Activated T-cell treated with anti-CD3 and anti-CD28 coated beads for 1 hour (primary cell): ENCODE measurements at regions not wholly inside any gene's neighbourhood (a gene's known extent, or its start where the extent isn't known, plus 50 kb on each side); places are given as distances from the start of the nearest gene placed in this dataset.

Source experiments
- DNase-seq: peaks from one replicate; pipeline ENCODE4 v3.0.0-alpha.2; 2020; ENCODE audit warnings: low read depth

GRCh38 chr16:51723036-51723724, 572.1 kb upstream of the SALL1 start:
- DNase-seq, result no peak

GRCh38 chr16:51722467-51722866, 571.4 kb upstream of the SALL1 start:
- no peak for DNase-seq

- no peak for DNase-seq
Measured at GRCh38 chr16:51719376-51719775, 568.3 kb upstream of the SALL1 start.

- no peak for DNase-seq
Measured at GRCh38 chr16:51716195-51716594, 565.1 kb upstream of the SALL1 start.

GRCh38 chr16:51713502-51713901, 562.4 kb upstream of the SALL1 start:
- no peak for DNase-seq

- DNase-seq, result no peak
Measured at GRCh38 chr16:51710905-51711563, 560.0 kb upstream of the SALL1 start.

- no peak for DNase-seq
Measured at GRCh38 chr16:51710186-51710585, 559.1 kb upstream of the SALL1 start.

GRCh38 chr16:51708861-51709260, 557.8 kb upstream of the SALL1 start:
- DNase-seq, result no peak

- no peak for DNase-seq
Measured at GRCh38 chr16:51707666-51708065, 556.6 kb upstream of the SALL1 start.

- no peak for DNase-seq
Measured at GRCh38 chr16:51705142-51705541, 554.1 kb upstream of the SALL1 start.

GRCh38 chr16:51701025-51701424, 550.0 kb upstream of the SALL1 start:
- DNase-seq, result no peak

- no peak for DNase-seq
Measured at GRCh38 chr16:51699686-51700396, 548.8 kb upstream of the SALL1 start.

- DNase-seq, result no peak
Measured at GRCh38 chr16:51698647-51699046, 547.6 kb upstream of the SALL1 start.

GRCh38 chr16:51697454-51697853, 546.4 kb upstream of the SALL1 start:
- DNase-seq, result no peak

GRCh38 chr16:51696376-51696775, 545.3 kb upstream of the SALL1 start:
- DNase-seq, result no peak

- no peak for DNase-seq
Measured at GRCh38 chr16:51691109-51691508, 540.0 kb upstream of the SALL1 start.

- DNase-seq, result no peak
Measured at GRCh38 chr16:51685498-51685897, 534.4 kb upstream of the SALL1 start.

- no peak for DNase-seq
Measured at GRCh38 chr16:51683882-51684281, 532.8 kb upstream of the SALL1 start.

- DNase-seq, result no peak
Measured at GRCh38 chr16:51682905-51683304, 531.8 kb upstream of the SALL1 start.

GRCh38 chr16:51674615-51675014, 523.5 kb upstream of the SALL1 start:
- DNase-seq, result no peak

- DNase-seq, result no peak
Measured at GRCh38 chr16:51670527-51670926, 519.5 kb upstream of the SALL1 start.

- no peak for DNase-seq
Measured at GRCh38 chr16:51666821-51667220, 515.8 kb upstream of the SALL1 start.

- DNase-seq, result no peak
Measured at GRCh38 chr16:51666074-51666473, 515.0 kb upstream of the SALL1 start.
